ENCODE measurements at regions not wholly inside any gene's neighbourhood (a gene's known extent, or its start where the extent isn't known, plus 50 kb on each side); places are given as distances from the start of the nearest gene placed in this dataset.

DNA sequence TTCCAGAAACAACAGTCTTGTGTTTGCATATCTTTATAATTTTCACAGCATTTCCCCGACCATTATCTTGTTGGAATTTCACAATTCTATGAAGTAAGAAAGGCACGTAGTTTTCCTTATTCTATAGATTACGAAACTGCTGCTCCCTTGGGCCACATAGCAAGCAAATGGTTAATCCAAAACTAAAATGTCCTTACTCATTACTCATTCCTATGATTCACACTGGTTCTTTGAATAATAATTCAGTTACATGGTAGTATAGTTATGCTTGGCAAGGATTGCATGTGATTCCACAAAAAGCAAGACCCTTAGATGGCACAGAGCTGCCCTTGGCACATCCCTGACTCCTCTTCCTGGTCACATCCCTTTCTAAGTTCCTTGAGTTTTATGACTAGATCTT, 51.2 kb downstream of the OR13H1 start:
- no peaks in the 10 kb centered on the region for H3K27me3 ChIP-seq (ENCODE audit: control insufficient read depth in 3 of 3, insufficient read depth in 3 of 3, low read length in 3 of 3)
- H3K4me3 ChIP-seq (ENCODE audit: low read depth in 1 of 3, low read length in 3 of 3): no peak overlapping the region
- H3K9me3 ChIP-seq (ENCODE audit: control insufficient read depth in 2 of 2, insufficient read depth in 1 of 2, low read depth in 1 of 2, low read length in 1 of 2): no peaks in the 10 kb centered on the region
- no peak for FAIRE-seq
- no peaks in the 10 kb centered on the region for H3K4me1 ChIP-seq (ENCODE audit: control insufficient read depth in 3 of 3, insufficient read depth in 2 of 3, low read depth in 1 of 3, low read length in 2 of 3)
- 55 to 67% (median 59%) methylated on average over 3 of the region's 3 CpGs for WGBS, 3 donors
- H3K27ac ChIP-seq (ENCODE audit: low read depth in 1 of 3, low read length in 2 of 3): no peak overlapping the region
- no peak for DNase-seq
- no peaks in the 10 kb centered on the region for H3K36me3 ChIP-seq (ENCODE audit: control insufficient read depth in 3 of 3, insufficient read depth in 2 of 3, low read depth in 1 of 3, low read length in 3 of 3)

DNA sequence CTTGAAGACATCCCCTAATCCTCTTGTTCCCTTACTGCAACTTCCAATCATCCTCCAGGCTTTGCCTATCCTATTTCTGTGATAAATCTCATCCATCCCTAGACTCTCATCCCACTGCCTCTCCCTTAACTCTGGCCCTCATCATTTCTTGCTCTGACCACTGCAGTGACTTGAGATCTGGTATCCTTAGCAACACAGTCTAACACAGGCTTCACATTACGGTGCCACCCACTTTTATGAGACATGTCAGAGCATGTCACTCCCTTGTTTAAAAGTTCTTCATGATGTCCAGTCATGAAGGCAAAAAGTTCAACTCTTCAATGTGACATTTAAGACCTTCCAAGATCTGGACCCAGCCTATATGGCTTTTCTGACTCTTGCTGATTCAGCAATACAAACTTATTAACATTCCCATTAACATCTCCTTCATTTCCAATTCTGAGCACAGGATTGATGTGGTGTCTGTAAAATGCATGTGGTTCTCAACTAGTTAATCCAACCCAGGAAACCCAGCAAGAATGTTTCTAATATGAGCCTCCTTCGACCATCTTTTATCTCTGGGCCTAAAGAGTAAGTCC, 64.0 kb downstream of the OR13H1 start:
- H3K9me3 ChIP-seq (ENCODE audit: control insufficient read depth in 2 of 2, insufficient read depth in 1 of 2, low read depth in 1 of 2, low read length in 1 of 2): no peaks in the 10 kb centered on the region
- no peak overlapping the region for H3K4me3 ChIP-seq (ENCODE audit: low read depth in 1 of 3, low read length in 3 of 3)
- H3K27ac ChIP-seq (ENCODE audit: low read depth in 1 of 3, low read length in 2 of 3): no peak overlapping the region
- WGBS, 3 donors: 45 to 68% (median 54%) methylated on average over 2 of the region's 2 CpGs
- FAIRE-seq: no peak
- H3K36me3 ChIP-seq (ENCODE audit: control insufficient read depth in 3 of 3, insufficient read depth in 2 of 3, low read depth in 1 of 3, low read length in 3 of 3): no peaks in the 10 kb centered on the region
- H3K27me3 ChIP-seq (ENCODE audit: control insufficient read depth in 3 of 3, insufficient read depth in 3 of 3, low read length in 3 of 3): no peaks in the 10 kb centered on the region
- H3K4me1 ChIP-seq (ENCODE audit: control insufficient read depth in 3 of 3, insufficient read depth in 2 of 3, low read depth in 1 of 3, low read length in 2 of 3): no peaks in the 10 kb centered on the region
- no peak for DNase-seq

DNA sequence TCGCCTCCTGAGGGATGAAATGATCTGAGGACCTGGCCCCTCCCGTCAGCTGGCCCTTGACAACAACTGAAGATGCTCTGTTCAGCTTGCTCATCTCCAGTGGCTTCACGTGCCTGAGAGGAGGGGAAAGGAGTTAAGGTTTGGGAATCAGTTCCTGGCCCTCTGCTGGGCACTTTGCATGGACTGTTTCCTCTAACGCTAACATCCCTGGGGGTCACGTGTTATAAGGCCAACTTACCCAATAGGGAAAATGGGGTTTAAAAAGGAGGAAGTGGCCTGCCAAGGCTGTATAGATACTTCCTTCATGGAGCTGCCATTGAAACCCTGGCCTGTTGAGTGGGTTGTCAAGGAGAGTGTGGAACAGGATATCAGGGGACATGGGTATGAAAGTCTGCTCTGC, 65.6 kb downstream of the OR13H1 start:
- H3K9me3 ChIP-seq (ENCODE audit: control insufficient read depth in 2 of 2, insufficient read depth in 1 of 2, low read depth in 1 of 2, low read length in 1 of 2): no peaks in the 10 kb centered on the region
- FAIRE-seq (no peak), DNase-seq (no peak)
- no peak overlapping the region for H3K27ac ChIP-seq (ENCODE audit: low read depth in 1 of 3, low read length in 2 of 3)
- no peaks in the 10 kb centered on the region for H3K4me1 ChIP-seq (ENCODE audit: control insufficient read depth in 3 of 3, insufficient read depth in 2 of 3, low read depth in 1 of 3, low read length in 2 of 3)
- H3K4me3 ChIP-seq (ENCODE audit: low read depth in 1 of 3, low read length in 3 of 3): no peak overlapping the region
- H3K27me3 ChIP-seq (ENCODE audit: control insufficient read depth in 3 of 3, insufficient read depth in 3 of 3, low read length in 3 of 3): no peaks in the 10 kb centered on the region
- WGBS, 3 donors: 43 to 65% (median 51%) methylated on average over 5 of the region's 5 CpGs
- H3K36me3 ChIP-seq (ENCODE audit: control insufficient read depth in 3 of 3, insufficient read depth in 2 of 3, low read depth in 1 of 3, low read length in 3 of 3): no peaks in the 10 kb centered on the region

DNA sequence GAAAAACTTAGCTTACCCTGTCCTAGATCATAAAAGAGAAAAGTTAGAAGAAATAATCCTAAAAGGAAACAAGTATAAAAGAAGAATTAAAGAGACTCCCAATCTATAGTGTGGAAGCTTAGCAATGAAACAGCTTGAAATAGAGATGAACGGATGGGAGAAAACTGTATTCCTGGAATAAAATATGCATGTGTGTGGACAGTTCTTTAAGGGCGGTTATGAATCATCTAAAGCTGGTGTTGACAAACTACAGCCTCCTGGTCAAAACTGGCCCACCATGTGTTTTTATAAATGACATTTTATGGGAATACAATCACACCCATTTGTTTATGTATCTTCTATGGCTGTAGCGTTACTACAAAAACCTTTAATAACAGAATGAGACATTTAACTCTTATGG, 69.4 kb downstream of the OR13H1 start:
- no peak overlapping the region for H3K27ac ChIP-seq (ENCODE audit: low read depth in 1 of 3, low read length in 2 of 3)
- FAIRE-seq (no peak), DNase-seq (no peak)
- no peaks in the 10 kb centered on the region for H3K36me3 ChIP-seq (ENCODE audit: control insufficient read depth in 3 of 3, insufficient read depth in 2 of 3, low read depth in 1 of 3, low read length in 3 of 3)
- WGBS, 3 donors: 65 to 84% (median 82%) methylated on average over 3 of the region's 3 CpGs
- H3K4me1 ChIP-seq (ENCODE audit: control insufficient read depth in 3 of 3, insufficient read depth in 2 of 3, low read depth in 1 of 3, low read length in 2 of 3): no peaks in the 10 kb centered on the region
- H3K4me3 ChIP-seq (ENCODE audit: low read depth in 1 of 3, low read length in 3 of 3): no peak overlapping the region
- H3K27me3 ChIP-seq (ENCODE audit: control insufficient read depth in 3 of 3, insufficient read depth in 3 of 3, low read length in 3 of 3): no peaks in the 10 kb centered on the region
- no peaks in the 10 kb centered on the region for H3K9me3 ChIP-seq (ENCODE audit: control insufficient read depth in 2 of 2, insufficient read depth in 1 of 2, low read depth in 1 of 2, low read length in 1 of 2)

DNA sequence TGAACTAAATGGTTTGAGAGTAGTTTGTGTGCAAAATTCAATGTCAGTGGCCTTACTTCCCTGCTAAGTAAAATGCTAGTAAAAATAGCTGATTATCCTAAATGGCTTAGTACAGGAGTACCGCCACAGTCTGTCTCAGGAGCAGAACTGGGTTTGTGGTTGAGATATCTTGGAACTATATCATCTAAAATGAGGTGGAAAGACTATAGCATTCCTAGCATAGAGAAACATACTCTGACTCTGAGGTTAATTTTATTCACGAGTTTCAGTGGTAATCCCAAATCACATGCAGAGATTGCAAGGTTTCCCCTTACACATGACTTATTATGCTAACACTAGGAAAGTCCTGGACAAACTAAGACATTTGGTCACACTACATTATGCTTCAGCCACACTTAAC, 70.4 kb downstream of the OR13H1 start:
- Histone ChIP-seq H3K4me3 (ENCODE audit: low read depth in 1 of 3, low read length in 3 of 3) (no peak overlapping the region), H3K36me3 (ENCODE audit: control insufficient read depth in 3 of 3, insufficient read depth in 2 of 3, low read depth in 1 of 3, low read length in 3 of 3) (no peaks in the 10 kb centered on the region), H3K4me1 (ENCODE audit: control insufficient read depth in 3 of 3, insufficient read depth in 2 of 3, low read depth in 1 of 3, low read length in 2 of 3) (no peaks in the 10 kb centered on the region), H3K27me3 (ENCODE audit: control insufficient read depth in 3 of 3, insufficient read depth in 3 of 3, low read length in 3 of 3) (no peaks in the 10 kb centered on the region), H3K27ac (ENCODE audit: low read depth in 1 of 3, low read length in 2 of 3) (no peak overlapping the region), H3K9me3 (ENCODE audit: control insufficient read depth in 2 of 2, insufficient read depth in 1 of 2, low read depth in 1 of 2, low read length in 1 of 2) (no peaks in the 10 kb centered on the region)
- no peak for FAIRE-seq
- 42 to 71% (median 61%) methylated on average over 2 of the region's 2 CpGs for WGBS, 3 donors
- DNase-seq: no peak

DNA sequence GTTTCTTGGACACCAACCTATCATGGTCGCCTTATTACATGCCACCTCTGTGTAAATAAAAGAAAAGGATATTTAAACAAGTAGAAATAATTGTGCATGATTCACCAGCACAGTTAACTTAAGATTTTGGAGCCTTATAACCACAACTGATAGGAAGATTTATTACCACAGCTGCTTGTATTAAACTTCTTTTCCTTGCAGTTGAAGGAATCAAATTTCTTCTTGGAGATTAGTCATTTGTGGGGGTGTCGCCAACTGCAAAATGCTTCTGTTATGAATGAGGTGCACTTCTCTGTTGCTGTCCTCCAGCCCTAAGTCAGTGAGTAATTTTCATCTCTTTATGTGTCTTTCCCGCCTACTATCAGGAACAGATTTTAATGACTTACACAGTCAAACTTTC, 73.3 kb downstream of the OR13H1 start:
- 57 to 75% (median 60%) methylated on average over 3 of the region's 3 CpGs for WGBS, 3 donors
- Histone ChIP-seq H3K27ac (ENCODE audit: low read depth in 1 of 3, low read length in 2 of 3) (no peak overlapping the region), H3K36me3 (ENCODE audit: control insufficient read depth in 3 of 3, insufficient read depth in 2 of 3, low read depth in 1 of 3, low read length in 3 of 3) (no peaks in the 10 kb centered on the region), H3K4me1 (ENCODE audit: control insufficient read depth in 3 of 3, insufficient read depth in 2 of 3, low read depth in 1 of 3, low read length in 2 of 3) (no peaks in the 10 kb centered on the region), H3K4me3 (ENCODE audit: low read depth in 1 of 3, low read length in 3 of 3) (no peak overlapping the region), H3K9me3 (ENCODE audit: control insufficient read depth in 2 of 2, insufficient read depth in 1 of 2, low read depth in 1 of 2, low read length in 1 of 2) (no peaks in the 10 kb centered on the region), H3K27me3 (ENCODE audit: control insufficient read depth in 3 of 3, insufficient read depth in 3 of 3, low read length in 3 of 3) (no peaks in the 10 kb centered on the region)
- FAIRE-seq (no peak), DNase-seq (no peak)

DNA sequence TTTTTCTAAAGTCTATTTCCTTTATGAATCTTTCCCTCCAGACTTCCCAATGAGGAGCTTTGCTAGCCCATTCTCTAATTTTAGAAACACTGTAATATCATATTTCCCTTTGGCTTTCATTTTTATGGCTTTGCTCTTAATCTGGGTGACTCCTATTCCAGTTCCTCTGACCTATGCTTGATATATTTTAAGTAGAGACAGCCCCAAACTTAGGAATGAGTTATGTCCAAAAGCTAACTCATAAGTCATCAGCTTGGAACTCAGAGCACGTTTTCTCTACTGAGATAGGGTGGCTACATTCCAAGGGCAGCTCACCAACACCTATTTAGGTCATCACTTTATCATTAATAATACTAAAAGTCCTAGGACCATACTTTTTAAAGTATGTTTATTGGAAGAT, 77.8 kb downstream of the OR13H1 start:
- 0 to 20% (median 0%) methylated on average over 1 of the region's 1 CpG for WGBS, 3 donors
- no peak for FAIRE-seq
- H3K9me3 ChIP-seq (ENCODE audit: control insufficient read depth in 2 of 2, insufficient read depth in 1 of 2, low read depth in 1 of 2, low read length in 1 of 2): no peaks in the 10 kb centered on the region

DNA sequence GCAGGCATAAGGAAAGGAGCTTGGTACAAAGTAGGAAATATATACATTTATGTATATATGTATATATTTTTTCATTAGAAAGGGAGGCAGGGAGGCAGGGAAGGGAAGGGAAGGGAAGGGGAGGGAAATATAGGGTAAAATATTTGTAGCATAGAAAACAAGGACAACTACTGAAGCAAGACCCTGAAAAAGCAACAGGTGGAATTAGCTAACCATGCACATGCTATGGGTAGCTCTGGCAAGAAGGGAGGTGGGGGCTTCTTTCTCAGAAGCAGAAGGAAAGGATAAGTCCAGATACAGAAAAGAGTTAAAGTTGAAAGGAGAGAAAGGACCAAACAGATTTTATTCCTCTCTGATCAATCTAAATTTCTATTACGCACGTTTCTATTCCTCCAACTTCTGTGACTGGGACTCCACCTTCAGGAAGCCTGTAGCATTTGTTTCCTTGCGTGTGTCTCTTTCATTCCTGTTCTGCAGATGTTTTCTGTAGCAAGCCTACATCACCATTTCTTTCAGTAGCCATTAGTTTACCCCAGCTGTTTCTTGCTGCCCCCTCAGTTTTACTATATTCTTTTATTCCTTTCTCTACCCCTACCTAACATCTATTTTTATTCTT, 82.9 kb downstream of the OR13H1 start:
- Histone ChIP-seq H3K27ac (ENCODE audit: low read depth in 1 of 3, low read length in 2 of 3) (no peak overlapping the region), H3K9me3 (ENCODE audit: control insufficient read depth in 2 of 2, insufficient read depth in 1 of 2, low read depth in 1 of 2, low read length in 1 of 2) (no peaks in the 10 kb centered on the region), H3K36me3 (ENCODE audit: control insufficient read depth in 3 of 3, insufficient read depth in 2 of 3, low read depth in 1 of 3, low read length in 3 of 3) (no peaks in the 10 kb centered on the region), H3K4me1 (ENCODE audit: control insufficient read depth in 3 of 3, insufficient read depth in 2 of 3, low read depth in 1 of 3, low read length in 2 of 3) (no peaks in the 10 kb centered on the region), H3K4me3 (ENCODE audit: low read depth in 1 of 3, low read length in 3 of 3) (no peak overlapping the region), H3K27me3 (ENCODE audit: control insufficient read depth in 3 of 3, insufficient read depth in 3 of 3, low read length in 3 of 3) (no peaks in the 10 kb centered on the region)
- DNase-seq: peak in 1 of 2 donors; percentile 1
- FAIRE-seq: no peak
- 14 to 28% (median 28%) methylated on average over 3 of the region's 3 CpGs for WGBS, 3 donors

More for the DNA sequence above, 77.8 kb downstream of the OR13H1 start:
- Histone ChIP-seq H3K36me3 (ENCODE audit: control insufficient read depth in 3 of 3, insufficient read depth in 2 of 3, low read depth in 1 of 3, low read length in 3 of 3) (no peaks in the 10 kb centered on the region), H3K4me3 (ENCODE audit: low read depth in 1 of 3, low read length in 3 of 3) (no peak overlapping the region), H3K27ac (ENCODE audit: low read depth in 1 of 3, low read length in 2 of 3) (no peak overlapping the region), H3K27me3 (ENCODE audit: control insufficient read depth in 3 of 3, insufficient read depth in 3 of 3, low read length in 3 of 3) (no peaks in the 10 kb centered on the region), H3K4me1 (ENCODE audit: control insufficient read depth in 3 of 3, insufficient read depth in 2 of 3, low read depth in 1 of 3, low read length in 2 of 3) (no peaks in the 10 kb centered on the region)
- no peak for DNase-seq

DNA sequence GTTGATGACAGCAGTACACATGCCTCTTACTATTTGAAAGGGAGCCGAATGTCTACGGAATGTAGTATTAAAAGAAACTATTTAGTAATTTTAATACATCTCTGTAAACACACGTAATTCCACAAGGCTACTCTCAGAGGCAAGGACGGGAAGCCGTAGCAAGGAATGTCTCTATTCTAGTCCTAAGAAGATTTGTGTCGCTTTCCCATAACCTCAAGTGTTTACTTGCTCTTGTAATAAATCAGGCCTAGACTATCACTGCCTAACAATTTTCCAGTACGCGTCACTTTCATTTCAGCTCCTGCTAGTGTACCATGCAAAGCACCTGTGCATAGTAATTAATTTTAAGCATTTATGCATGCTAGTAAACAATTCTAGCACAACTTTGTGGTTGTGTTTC, 86.7 kb downstream of the OR13H1 start:
- Histone ChIP-seq H3K4me1 (ENCODE audit: control insufficient read depth in 3 of 3, insufficient read depth in 2 of 3, low read depth in 1 of 3, low read length in 2 of 3) (no peaks in the 10 kb centered on the region), H3K27ac (ENCODE audit: low read depth in 1 of 3, low read length in 2 of 3) (no peak overlapping the region), H3K27me3 (ENCODE audit: control insufficient read depth in 3 of 3, insufficient read depth in 3 of 3, low read length in 3 of 3) (no peaks in the 10 kb centered on the region), H3K4me3 (ENCODE audit: low read depth in 1 of 3, low read length in 3 of 3) (no peak overlapping the region), H3K9me3 (ENCODE audit: control insufficient read depth in 2 of 2, insufficient read depth in 1 of 2, low read depth in 1 of 2, low read length in 1 of 2) (no peaks in the 10 kb centered on the region), H3K36me3 (ENCODE audit: control insufficient read depth in 3 of 3, insufficient read depth in 2 of 3, low read depth in 1 of 3, low read length in 3 of 3) (no peaks in the 10 kb centered on the region)
- no peak for FAIRE-seq
- DNase-seq: no peak
- 76 to 83% (median 76%) methylated on average over 8 of the region's 8 CpGs for WGBS, 3 donors
